IMR-90 (cell line): ENCODE measurements at regions not wholly inside any gene's neighbourhood (a gene's known extent, or its start where the extent isn't known, plus 50 kb on each side); places are given as distances from the start of the nearest gene placed in this dataset.
"Not testable (repeated sequence)": the region's sequence is repeated elsewhere in the genome, so short reads cannot be mapped to it uniquely, and the experiment has no call there.

Experiments used
- ATAC-seq: fragments of 200-7000 bp; cut with Tn5 transposase; 2 replicates; pipeline ENCODE4 v1.9.1; 2020; ENCODE audit warnings: low read depth, mild to moderate bottlenecking, moderate library complexity
- BruUV-seq: library from RNA; stranded (reverse); fragments of 400-500 nt; replicated peaks from 2 replicates; lab custom pipeline; 2021; lab: Mats Ljungman, UMichigan
- CTCF ChIA-PET: fragments of 300-600 bp; formaldehyde crosslinking; extraction: SDS; loops from one replicate; lab custom pipeline; 2021; ENCODE audit warnings: antibody characterized with exemption; lab: Yijun Ruan, JAX
- POLR2A ChIA-PET: fragments of 300-600 bp; sonication (Branson Sonifier 250); formaldehyde crosslinking; loops from one replicate; lab custom pipeline; 2022; ENCODE audit warnings: antibody characterized with exemption; ENCODE audit not compliant: unreplicated experiment; lab: Charles Lee
- DNase-seq: peaks from one replicate; pipeline ENCODE4 v3.0.0; 2013
- H2AFZ ChIP-seq: replicated peaks from 2 replicates; pipeline ENCODE3; 2013; ENCODE audit warnings: low read length, mild to moderate bottlenecking; ENCODE audit not compliant: poor library complexity
- H2AK5ac ChIP-seq: 2 replicates; pipeline ENCODE4 v1.6.1; 2013; ENCODE audit warnings: low read depth, low read length, inconsistent platforms
- H2AK9ac ChIP-seq: replicated peaks from 2 replicates; pipeline ENCODE3; 2013; ENCODE audit warnings: mild to moderate bottlenecking, low read depth, low read length, moderate library complexity; ENCODE audit not compliant: poor library complexity
- H2BK120ac ChIP-seq: 2 replicates; pipeline ENCODE4 v1.6.1; 2013; ENCODE audit warnings: low read depth, low read length, inconsistent platforms
- H2BK15ac ChIP-seq: 3 replicates; pipeline ENCODE4 v1.6.1; 2013; ENCODE audit warnings: low read depth, low read length, inconsistent platforms
- H2BK20ac ChIP-seq: 2 replicates; pipeline ENCODE4 v1.6.1; 2013; ENCODE audit warnings: low read depth, mild to moderate bottlenecking, inconsistent platforms, low read length, moderate library complexity
- H2BK5ac ChIP-seq: 2 replicates; pipeline ENCODE4 v1.6.1; 2013; ENCODE audit warnings: mild to moderate bottlenecking, low read depth, low read length, inconsistent platforms; ENCODE audit not compliant: poor library complexity, severe bottlenecking
- H3K14ac ChIP-seq: replicated peaks from 2 replicates; pipeline ENCODE4 v1.6.1; 2013; ENCODE audit warnings: low read depth, low read length, inconsistent platforms
- H3K18ac ChIP-seq: 2 replicates; pipeline ENCODE4 v1.6.1; 2013; ENCODE audit warnings: low read depth, low read length, control low read depth
- H3K23ac ChIP-seq: 2 replicates; pipeline ENCODE4 v1.6.1; 2013; ENCODE audit warnings: low read depth, low read length, inconsistent platforms
- H3K27ac ChIP-seq: 2 replicates; pipeline ENCODE4 v1.5.1; 2013; ENCODE audit warnings: mild to moderate bottlenecking, control low read depth, low read length; ENCODE audit not compliant: insufficient read depth
- H3K27me3 ChIP-seq: 2 replicates; pipeline ENCODE4 v1.6.1; 2013; ENCODE audit warnings: low read length; ENCODE audit not compliant: control insufficient read depth, insufficient read depth
- H3K36me3 ChIP-seq: 2 replicates; pipeline ENCODE4 v1.6.1; 2013; ENCODE audit warnings: low read length, mixed read lengths; ENCODE audit not compliant: control insufficient read depth, insufficient read depth
- H3K4ac ChIP-seq: 2 replicates; pipeline ENCODE4 v1.6.1; 2013; ENCODE audit warnings: low read depth, low read length, inconsistent platforms
- H3K4me1 ChIP-seq: 2 replicates; pipeline ENCODE4 v1.6.1; 2013; ENCODE audit warnings: low read length, mixed read lengths; ENCODE audit not compliant: control insufficient read depth, insufficient read depth
- H3K4me2 ChIP-seq: 2 replicates; pipeline ENCODE4 v1.6.1; 2013; ENCODE audit warnings: low read depth, mild to moderate bottlenecking, control low read depth, low read length, moderate library complexity
- H3K4me3 ChIP-seq: 2 replicates; pipeline ENCODE4 v1.5.1; 2013; ENCODE audit warnings: low read depth, mild to moderate bottlenecking, control low read depth, low read length, moderate library complexity; ENCODE audit not compliant: insufficient read depth
- H3K56ac ChIP-seq: 2 replicates; pipeline ENCODE4 v1.6.1; 2013; ENCODE audit warnings: low read length, inconsistent platforms; ENCODE audit not compliant: insufficient read depth; ENCODE audit errors: extremely low read depth
- H3K79me1 ChIP-seq, 2 experiments: 2 replicates each; pipeline ENCODE4 v1.6.1; 2013; ENCODE audit warnings: low read length in 2 of 2, inconsistent platforms in 1 of 2, low read depth in 1 of 2
- H3K9ac ChIP-seq: 2 replicates; pipeline ENCODE4 v1.6.1; 2013; ENCODE audit warnings: low read depth, low read length, control low read depth
- H3K9me1 ChIP-seq: 2 replicates; pipeline ENCODE4 v1.6.1; 2013; ENCODE audit warnings: low read length, inconsistent platforms; ENCODE audit not compliant: insufficient read depth
- H3K9me3 ChIP-seq: 2 replicates; pipeline ENCODE4 v1.6.1; 2013; ENCODE audit warnings: low read length; ENCODE audit not compliant: control insufficient read depth, insufficient read depth
- H4K20me1 ChIP-seq: 2 replicates; pipeline ENCODE4 v1.6.1; 2013; ENCODE audit warnings: low read length, inconsistent platforms; ENCODE audit not compliant: insufficient read depth
- H4K5ac ChIP-seq: 2 replicates; pipeline ENCODE4 v1.6.1; 2013; ENCODE audit warnings: mild to moderate bottlenecking, low read depth, low read length, control low read depth
- H4K8ac ChIP-seq, 2 experiments: 2 replicates each; pipeline ENCODE4 v1.6.1; 2013; ENCODE audit warnings: low read depth in 2 of 2, low read length in 2 of 2, control low read depth in 1 of 2, inconsistent platforms in 1 of 2
- H4K91ac ChIP-seq: 2 replicates; pipeline ENCODE4 v1.6.1; 2013; ENCODE audit warnings: low read depth, low read length, inconsistent platforms; ENCODE audit not compliant: insufficient read depth
- WGBS, 2 experiments: methylation state at CpG; one replicate each; pipeline versions ENCODE4 v1.1.5 to v1.1.7; 2013; ENCODE audit warnings: missing lambda C conversion rate in 2 of 2; ENCODE audit not compliant: insufficient read length in 1 of 2; ENCODE audit errors: extremely low coverage in 2 of 2; 5-methylcytosine and 5-hydroxymethylcytosine counted together
- dilution Hi-C: fragments of 300-500 bp; cut with HindIII; formaldehyde crosslinking; loops from one replicate; pipeline ENCODE4 v1.14.3; 2018; ENCODE audit warnings: low sequenced_read_pairs; ENCODE audit not compliant: unreplicated experiment
- in situ Hi-C: fragments of 300-500 bp; cut with MboI; formaldehyde crosslinking; loops from 3 replicates; pipeline ENCODE4 v1.14.3; 2019; ENCODE audit warnings: low sequenced_read_pairs, inconsistent platforms, mixed read lengths
- intact Hi-C: fragments of 100-400 bp; cut with micrococcal nuclease; formaldehyde crosslinking; loops from 2 replicates; pipeline ENCODE4 v1.10.0; 2022

DNA sequence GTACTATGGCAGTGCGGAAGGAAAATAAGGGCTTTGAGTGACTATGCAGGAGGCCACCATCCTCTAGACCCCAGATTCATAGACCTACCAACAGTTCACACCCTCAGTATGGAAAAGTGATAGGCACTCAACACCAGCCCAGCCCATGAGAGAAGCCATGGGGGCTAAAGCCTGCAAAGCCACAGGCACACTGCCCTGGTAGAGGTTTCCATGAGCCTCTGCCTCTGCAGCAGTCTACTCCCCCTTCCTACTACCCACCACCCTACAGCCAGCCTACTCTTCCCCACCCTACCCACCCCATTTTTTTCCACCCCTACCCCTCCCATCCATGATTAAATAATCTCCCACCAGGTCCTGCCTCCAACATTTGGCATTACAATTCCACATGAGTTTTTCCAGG, 241.9 kb downstream of the CWH43 start:
- H3K56ac ChIP-seq, H3K27ac ChIP-seq, H2BK120ac ChIP-seq, H3K23ac ChIP-seq, H2BK15ac ChIP-seq, H2AK9ac ChIP-seq, dilution Hi-C loops, CTCF ChIA-PET, H3K4ac ChIP-seq, BruUV-seq, H3K27me3 ChIP-seq, DNase-seq, POLR2A ChIA-PET, H4K8ac ChIP-seq, in situ Hi-C loops, H2AFZ ChIP-seq, H3K36me3 ChIP-seq, H4K20me1 ChIP-seq, H4K91ac ChIP-seq, H3K9ac ChIP-seq, H3K14ac ChIP-seq, H2BK20ac ChIP-seq, ATAC-seq, H3K4me2 ChIP-seq, H3K79me1 ChIP-seq, H3K4me1 ChIP-seq, H3K9me1 ChIP-seq, H4K5ac ChIP-seq, H3K9me3 ChIP-seq, H2AK5ac ChIP-seq, H2BK5ac ChIP-seq, H3K4me3 ChIP-seq, H3K18ac ChIP-seq, intact Hi-C loops: not testable (repeated sequence)
- no CpG with 5 or more reads among the region's 1 CpG for WGBS, 2 experiments

DNA sequence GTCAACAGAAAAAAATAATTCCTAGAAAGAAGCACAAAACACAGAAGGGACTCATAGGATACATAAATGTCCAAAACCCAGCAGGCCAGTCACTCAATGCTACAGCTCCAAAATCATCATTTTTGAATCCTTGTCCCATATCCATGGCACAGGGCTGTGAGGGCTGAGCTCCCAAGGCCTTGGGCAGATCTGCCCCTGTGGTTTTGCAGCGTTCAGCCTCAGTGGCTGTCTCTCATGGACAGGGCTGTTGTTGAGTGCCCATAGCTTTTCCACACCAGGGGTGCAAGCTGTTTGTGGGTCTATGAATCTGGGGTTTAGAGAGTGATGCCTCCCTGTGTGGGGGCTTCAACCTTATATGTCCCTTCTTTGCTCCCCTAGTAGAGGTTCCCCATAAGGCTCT, 243.2 kb downstream of the CWH43 start:
- H2BK20ac ChIP-seq, ATAC-seq, H3K36me3 ChIP-seq, H3K18ac ChIP-seq, H4K8ac ChIP-seq, H3K4me1 ChIP-seq, BruUV-seq, H3K4me3 ChIP-seq, H4K5ac ChIP-seq, POLR2A ChIA-PET, H3K4me2 ChIP-seq, H3K27me3 ChIP-seq, H3K9ac ChIP-seq, H2BK120ac ChIP-seq, H2AK5ac ChIP-seq, H3K79me1 ChIP-seq, H3K23ac ChIP-seq, H4K20me1 ChIP-seq, H3K4ac ChIP-seq, H3K56ac ChIP-seq, H2AFZ ChIP-seq, CTCF ChIA-PET, H3K27ac ChIP-seq, H4K91ac ChIP-seq, DNase-seq, in situ Hi-C loops, dilution Hi-C loops, H2BK5ac ChIP-seq, H2BK15ac ChIP-seq, intact Hi-C loops, H3K9me1 ChIP-seq, H3K14ac ChIP-seq, H2AK9ac ChIP-seq, H3K9me3 ChIP-seq: not testable (repeated sequence)
- WGBS, 2 experiments: 0% methylated on average over 1 of the region's 1 CpG; no CpG with 5 or more reads in 1 of the 2 experiments
